NCI-H1436 treated with DMSO at 0.1 percent for 48 hours (cell line): ENCODE measurements at regions not wholly inside any gene's neighbourhood (a gene's known extent, or its start where the extent isn't known, plus 50 kb on each side); places are given as distances from the start of the nearest gene placed in this dataset.
"Not testable (repeated sequence)": the region's sequence is repeated elsewhere in the genome, so short reads cannot be mapped to it uniquely, and the experiment has no call there.

Experiments used
- DNase-seq: peaks from one replicate; lab custom pipeline; 2025; lab: John Stamatoyannopoulos, UW

GRCh38 chr12:105457026-105457425 lies 126.5 kb downstream of the C12orf75 start:
- no peak for DNase-seq

- no peak for DNase-seq
Measured at GRCh38 chr12:105459760-105460330, 129.4 kb downstream of the C12orf75 start.

GRCh38 chr12:105461271-105461943 lies 130.9 kb downstream of the C12orf75 start:
- no peak for DNase-seq

GRCh38 chr12:105461944-105462762 lies 131.7 kb downstream of the C12orf75 start:
- DNase-seq = no peak

GRCh38 chr12:105462831-105463230 lies 132.3 kb downstream of the C12orf75 start:
- DNase-seq = no peak

GRCh38 chr12:105464406-105464805 lies 133.9 kb downstream of the C12orf75 start:
- DNase-seq = no peak

GRCh38 chr12:105466231-105466900 lies 135.9 kb downstream of the C12orf75 start:
- no peak for DNase-seq

- no peak for DNase-seq
Measured at GRCh38 chr12:105466901-105467598, 136.6 kb downstream of the C12orf75 start.

GRCh38 chr12:105467710-105468366 lies 137.3 kb downstream of the C12orf75 start:
- DNase-seq = no peak

GRCh38 chr12:105468464-105468863 lies 138.0 kb downstream of the C12orf75 start:
- no peak for DNase-seq

GRCh38 chr12:105469211-105469610 lies 138.7 kb downstream of the C12orf75 start:
- no peak for DNase-seq

GRCh38 chr12:105469701-105470100 lies 139.2 kb downstream of the C12orf75 start:
- DNase-seq = no peak

- no peak for DNase-seq
Measured at GRCh38 chr12:105470102-105470501, 139.6 kb downstream of the C12orf75 start.

GRCh38 chr12:105470601-105471000 lies 140.1 kb downstream of the C12orf75 start:
- no peak for DNase-seq

- no peak for DNase-seq
Measured at GRCh38 chr12:105474672-105475071, 144.2 kb downstream of the C12orf75 start.

GRCh38 chr12:105476616-105477015 lies 146.1 kb downstream of the C12orf75 start:
- no peak for DNase-seq

GRCh38 chr12:105477873-105478272 lies 147.4 kb downstream of the C12orf75 start:
- no peak for DNase-seq

GRCh38 chr12:105478788-105479187 lies 148.3 kb downstream of the C12orf75 start:
- DNase-seq = not testable (repeated sequence)

GRCh38 chr12:105479710-105480109 lies 149.2 kb downstream of the C12orf75 start:
- DNase-seq = no peak

- DNase-seq = no peak
Measured at GRCh38 chr12:105480162-105480561, 149.7 kb downstream of the C12orf75 start.
